HG03457 (cell line): ENCODE measurements at regions not wholly inside any gene's neighbourhood (a gene's known extent, or its start where the extent isn't known, plus 50 kb on each side); places are given as distances from the start of the nearest gene placed in this dataset.

Experiments
- ATAC-seq: cut with Tn5 transposase; IDR thresholded peaks from one replicate; pipeline ENCODE4 v1.9.1; 2021; ENCODE audit warnings: moderate number of reproducible peaks; ENCODE audit not compliant: unreplicated experiment

- ATAC-seq = no peak
Measured at GRCh38 chr6:88359530-88360202, 193.5 kb upstream of the CNR1 start.

GRCh38 chr6:88358846-88359245 lies 192.7 kb upstream of the CNR1 start:
- ATAC-seq = no peak

- ATAC-seq = no peak
Measured at GRCh38 chr6:88349511-88349910, 183.4 kb upstream of the CNR1 start.

- ATAC-seq = no peak
Measured at GRCh38 chr6:88342336-88342735, 176.2 kb upstream of the CNR1 start.

GRCh38 chr6:88339761-88340160 lies 173.6 kb upstream of the CNR1 start:
- ATAC-seq = no peak

- no peak for ATAC-seq
Measured at GRCh38 chr6:88321306-88321705, 155.2 kb upstream of the CNR1 start.

- ATAC-seq = no peak
Measured at GRCh38 chr6:88311561-88311960, 145.4 kb upstream of the CNR1 start.

GRCh38 chr6:88304520-88304919 lies 138.4 kb upstream of the CNR1 start:
- no peak for ATAC-seq

GRCh38 chr6:88302769-88303225 lies 136.7 kb upstream of the CNR1 start:
- no peak for ATAC-seq

- ATAC-seq = no peak
Measured at GRCh38 chr6:88301888-88302768, 136.0 kb upstream of the CNR1 start.

GRCh38 chr6:88301256-88301655 lies 135.1 kb upstream of the CNR1 start:
- ATAC-seq = no peak

GRCh38 chr6:88298066-88298845 lies 132.1 kb upstream of the CNR1 start:
- no peak for ATAC-seq

GRCh38 chr6:88296694-88297093 lies 130.5 kb upstream of the CNR1 start:
- ATAC-seq = no peak

GRCh38 chr6:88295663-88296062 lies 129.5 kb upstream of the CNR1 start:
- ATAC-seq = no peak

- no peak for ATAC-seq
Measured at GRCh38 chr6:88294702-88295101, 128.6 kb upstream of the CNR1 start.

- no peak for ATAC-seq
Measured at GRCh38 chr6:88290411-88290810, 124.3 kb upstream of the CNR1 start.

- no peak for ATAC-seq
Measured at GRCh38 chr6:88287696-88288095, 121.5 kb upstream of the CNR1 start.

GRCh38 chr6:88276331-88276730 lies 110.2 kb upstream of the CNR1 start:
- ATAC-seq = no peak

- no peak for ATAC-seq
Measured at GRCh38 chr6:88268508-88268907, 102.4 kb upstream of the CNR1 start.

GRCh38 chr6:88266126-88266525 lies 100.0 kb upstream of the CNR1 start:
- no peak for ATAC-seq

GRCh38 chr6:88263591-88263990 lies 97.4 kb upstream of the CNR1 start:
- ATAC-seq = no peak
